Parathyroid adenoma (tissue), 2 donors: ENCODE measurements at regions not wholly inside any gene's neighbourhood (a gene's known extent, or its start where the extent isn't known, plus 50 kb on each side); places are given as distances from the start of the nearest gene placed in this dataset.

Experiments
- H2AFZ ChIP-seq: fragments of 300-600 bp; sonication (generic); one replicate; pipeline ENCODE4 v1.7.0; 2017; ENCODE audit warnings: antibody characterized with exemption, mild to moderate bottlenecking
- H3K27ac ChIP-seq: fragments of 300-600 bp; sonication (generic); one replicate; pipeline ENCODE4 v1.7.0; 2017
- H3K27me3 ChIP-seq: fragments of 300-600 bp; sonication (generic); one replicate; pipeline ENCODE4 v1.7.0; 2017; ENCODE audit warnings: low read length; ENCODE audit not compliant: control insufficient read depth, insufficient read depth
- H3K36me3 ChIP-seq: fragments of 300-600 bp; sonication (generic); one replicate; pipeline ENCODE4 v1.7.0; 2017; ENCODE audit warnings: low read length; ENCODE audit not compliant: control insufficient read depth, insufficient read depth
- H3K4me1 ChIP-seq: fragments of 300-600 bp; sonication (generic); one replicate; pipeline ENCODE4 v1.7.0; 2017; ENCODE audit warnings: control low read depth
- H3K4me2 ChIP-seq: fragments of 300-600 bp; sonication (generic); one replicate; pipeline ENCODE4 v1.7.0; 2017; ENCODE audit warnings: low read length
- H3K4me3 ChIP-seq: fragments of 300-600 bp; sonication (generic); one replicate; pipeline ENCODE4 v1.7.0; 2017; ENCODE audit warnings: low read depth, low read length
- H3K79me2 ChIP-seq: fragments of 300-600 bp; sonication (generic); one replicate; pipeline ENCODE4 v1.7.0; 2017; ENCODE audit warnings: control low read depth
- H3K9ac ChIP-seq: fragments of 300-600 bp; sonication (generic); one replicate; pipeline ENCODE4 v1.7.0; 2017; ENCODE audit warnings: mild to moderate bottlenecking
- H3K9me3 ChIP-seq: fragments of 300-600 bp; sonication (generic); one replicate; pipeline ENCODE4 v1.7.0; 2017; ENCODE audit warnings: low read length; ENCODE audit not compliant: control insufficient read depth
- CTCF ChIP-seq: fragments of 300-600 bp; sonication (generic); IDR thresholded peaks from one replicate; pipeline ENCODE4 v1.7.0; 2017; ENCODE audit warnings: antibody characterized with exemption, mild to moderate bottlenecking
- donor health status: primary hyperparathyroidism.

GRCh38 chr20:10876558-10876957, 202.8 kb upstream of the JAG1 start:
- Histone ChIP-seq H3K4me2 (no peak overlapping the region), H3K79me2 (no peaks in the 10 kb centered on the region), H3K27me3 (no peaks in the 10 kb centered on the region), H3K4me3 (no peak overlapping the region), H3K27ac (no peak overlapping the region), H3K4me1 (no peaks in the 10 kb centered on the region), H3K9ac (no peak overlapping the region), H2AFZ (no peak overlapping the region), H3K9me3 (no peaks in the 10 kb centered on the region), H3K36me3 (no peaks in the 10 kb centered on the region)
- no peak for TF ChIP-seq CTCF

DNA sequence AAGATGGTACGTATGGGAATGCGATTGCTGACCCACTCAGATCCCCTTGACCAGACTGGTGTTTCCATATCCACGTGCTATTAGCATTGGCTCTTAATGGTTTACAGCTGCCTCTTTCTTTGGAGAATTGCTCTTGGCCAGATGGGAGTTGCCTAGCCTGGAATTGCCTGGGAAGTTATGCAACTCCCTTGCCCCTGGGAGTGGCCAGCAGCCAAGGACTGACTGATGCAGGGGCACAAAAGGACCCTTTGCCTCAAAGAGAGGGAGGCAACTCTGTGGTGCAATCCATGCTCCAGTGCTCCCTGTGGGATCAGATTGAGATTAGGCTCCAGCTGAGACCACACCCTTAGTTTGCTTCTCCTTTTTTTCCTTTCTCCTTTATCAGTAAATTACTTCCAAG, 203.5 kb upstream of the JAG1 start:
- no peak overlapping the region for H3K9ac ChIP-seq
- H3K36me3 ChIP-seq: no peaks in the 10 kb centered on the region
- no peaks in the 10 kb centered on the region for H3K27me3 ChIP-seq
- no peak overlapping the region for H3K27ac ChIP-seq
- no peak overlapping the region for H3K4me2 ChIP-seq
- no peaks in the 10 kb centered on the region for H3K4me1 ChIP-seq
- H2AFZ ChIP-seq: no peak overlapping the region
- H3K9me3 ChIP-seq: no peaks in the 10 kb centered on the region
- no peak overlapping the region for H3K4me3 ChIP-seq
- H3K79me2 ChIP-seq: no peaks in the 10 kb centered on the region
- TF ChIP-seq CTCF: no peak

DNA sequence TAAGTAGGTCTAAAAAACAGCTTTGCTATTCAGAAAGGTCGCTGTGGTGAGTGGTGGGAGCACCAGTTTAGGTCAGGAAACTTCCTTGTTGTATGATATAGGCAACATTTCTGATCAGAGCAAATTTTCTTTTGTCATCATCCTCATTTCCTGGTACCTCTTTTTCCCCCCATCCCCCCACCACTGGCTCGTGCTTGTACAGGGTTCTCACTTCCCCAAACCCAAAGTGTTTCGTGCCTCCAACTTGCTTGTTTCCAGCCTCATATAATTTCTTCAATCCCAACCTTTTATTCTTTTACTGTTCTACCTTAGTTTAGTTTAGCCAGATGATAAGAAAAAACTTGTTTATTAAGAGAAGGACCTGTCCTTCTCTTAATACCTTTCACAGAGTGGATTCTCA, 209.4 kb upstream of the JAG1 start:
- no peak overlapping the region for H2AFZ ChIP-seq
- no peak for TF ChIP-seq CTCF
- no peaks in the 10 kb centered on the region for H3K9me3 ChIP-seq
- H3K27me3 ChIP-seq: no peaks in the 10 kb centered on the region
- H3K4me1 ChIP-seq: no peaks in the 10 kb centered on the region
- H3K27ac ChIP-seq: no peak overlapping the region
- H3K4me3 ChIP-seq: no peak overlapping the region
- H3K79me2 ChIP-seq: no peaks in the 10 kb centered on the region
- H3K4me2 ChIP-seq: no peak overlapping the region
- H3K9ac ChIP-seq: no peak overlapping the region
- no peaks in the 10 kb centered on the region for H3K36me3 ChIP-seq

GRCh38 chr20:10893321-10893720, 219.5 kb upstream of the JAG1 start:
- no peak overlapping the region for H3K4me3 ChIP-seq
- H3K27me3 ChIP-seq: no peaks in the 10 kb centered on the region
- no peaks in the 10 kb centered on the region for H3K36me3 ChIP-seq
- TF ChIP-seq CTCF: no peak
- no peak overlapping the region for H3K4me2 ChIP-seq
- H3K27ac ChIP-seq: no peak overlapping the region
- no peak overlapping the region for H2AFZ ChIP-seq
- H3K4me1 ChIP-seq: no peaks in the 10 kb centered on the region
- H3K9me3 ChIP-seq: no peaks in the 10 kb centered on the region
- H3K79me2 ChIP-seq: no peaks in the 10 kb centered on the region
- no peak overlapping the region for H3K9ac ChIP-seq

DNA sequence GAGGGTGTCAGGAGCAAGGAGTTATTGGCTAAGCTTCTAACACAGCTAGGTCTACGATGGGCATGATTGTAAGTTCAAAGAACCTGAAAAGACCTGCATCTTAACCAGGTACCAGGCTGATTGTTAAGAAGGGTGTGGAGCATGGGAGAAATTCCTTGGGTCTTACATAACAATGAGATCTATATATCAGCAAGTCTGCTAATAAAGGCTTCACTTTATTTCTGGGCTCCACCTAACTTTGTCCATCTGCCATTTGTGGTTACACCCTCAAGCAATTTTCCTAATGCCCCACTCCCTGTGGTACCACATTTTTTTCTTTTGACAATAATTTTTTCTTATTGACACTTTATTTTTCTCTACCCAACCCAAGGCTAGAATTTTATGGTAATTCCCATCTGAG, 223.5 kb upstream of the JAG1 start:
- no peak overlapping the region for H2AFZ ChIP-seq
- no peak for TF ChIP-seq CTCF
- H3K27me3 ChIP-seq: no peaks in the 10 kb centered on the region
- H3K27ac ChIP-seq: no peak overlapping the region
- no peak overlapping the region for H3K4me2 ChIP-seq
- H3K9me3 ChIP-seq: no peaks in the 10 kb centered on the region
- H3K9ac ChIP-seq: no peak overlapping the region
- no peaks in the 10 kb centered on the region for H3K36me3 ChIP-seq
- no peak overlapping the region for H3K4me3 ChIP-seq
- H3K79me2 ChIP-seq: no peaks in the 10 kb centered on the region
- H3K4me1 ChIP-seq: no peaks in the 10 kb centered on the region
